ENCODE measurements at regions not wholly inside any gene's neighbourhood (a gene's known extent, or its start where the extent isn't known, plus 50 kb on each side); places are given as distances from the start of the nearest gene placed in this dataset.
"Not testable (repeated sequence)": the region's sequence is repeated elsewhere in the genome, so short reads cannot be mapped to it uniquely, and the experiment has no call there.

- H3K36me3 ChIP-seq (ENCODE audit: control insufficient read depth in 2 of 4, insufficient read depth in 4 of 4, low read length in 3 of 4); H3K27me3 ChIP-seq (replicated peaks in 1 of 4; ENCODE audit: control insufficient read depth in 3 of 4, extremely low read depth in 1 of 4, insufficient read depth in 3 of 4, low read length in 3 of 4); H2BK15ac ChIP-seq (ENCODE audit: low read length); H3K14ac ChIP-seq (ENCODE audit: insufficient read length); H4K8ac ChIP-seq (ENCODE audit: extremely low read depth, insufficient read depth, low read length); H4K5ac ChIP-seq (ENCODE audit: insufficient read length, low read depth, low read length); H3K4me2 ChIP-seq (ENCODE audit: insufficient read depth in 1 of 2, low read depth in 2 of 2, low read length in 2 of 2); H2AK5ac ChIP-seq (ENCODE audit: low read depth, low read length); H3K18ac ChIP-seq (ENCODE audit: extremely low read depth, low read length); H3K4me3 ChIP-seq (ENCODE audit: extremely low read depth in 1 of 4, insufficient read depth in 2 of 4, low read depth in 3 of 4, low read length in 4 of 4); H2BK20ac ChIP-seq (ENCODE audit: low read length); H3K9me3 ChIP-seq (ENCODE audit: insufficient read depth in 2 of 2, low read depth in 1 of 2, low read length in 1 of 2); H3K27ac ChIP-seq (ENCODE audit: low read depth, low read length); H2AFZ ChIP-seq (ENCODE audit: low read length); H3K79me1 ChIP-seq (ENCODE audit: low read depth, low read length); H3K4ac ChIP-seq (replicated peaks; ENCODE audit: insufficient read length, low read depth, low read length); DNase-seq (ENCODE audit: low read depth in 1 of 2, low spot score in 2 of 2); H3K4me1 ChIP-seq (replicated peaks in 1 of 4; ENCODE audit: control insufficient read depth in 3 of 4, insufficient read depth in 4 of 4, low read length in 3 of 4); H3K23ac ChIP-seq (ENCODE audit: insufficient read length); H2BK120ac ChIP-seq (replicated peaks; ENCODE audit: low read depth, low read length); H2BK12ac ChIP-seq (ENCODE audit: low read depth, low read length); FAIRE-seq; H4K91ac ChIP-seq (replicated peaks; ENCODE audit: insufficient read length, low read length); H3K56ac ChIP-seq (replicated peaks; ENCODE audit: insufficient read length, low read depth, low read length); H3K23me2 ChIP-seq (ENCODE audit: low read depth, low read length); H3K9ac ChIP-seq (replicated peaks in 1 of 4; ENCODE audit: extremely low read depth in 1 of 4, low read depth in 3 of 4, low read length in 3 of 4); H2BK5ac ChIP-seq (ENCODE audit: low read depth, low read length); H3K79me2 ChIP-seq (ENCODE audit: control insufficient read depth in 1 of 2, insufficient read depth in 2 of 2, low read length in 2 of 2); H4K20me1 ChIP-seq (replicated peaks in 1 of 2; ENCODE audit: control insufficient read depth in 1 of 2, insufficient read depth in 2 of 2, low read length in 2 of 2): not testable (repeated sequence)
- ChIA-PET POLR2A (ENCODE audit: partially characterized antibody) (interaction anchor here (0.7 kb wide), 1 partner anchor 10 kb away, joined by 3 read pairs; no protein-coding TSS in a partner anchor), CTCF (ENCODE audit: partially characterized antibody) (interaction anchor here (0.8 to 2.2 kb wide), 7 partner anchors 8 to 1033 kb away, joined by 3 to 9 read pairs (median 4); no protein-coding TSS in a partner anchor)
- WGBS, 2 experiments (ENCODE audit: extremely low coverage in 1 of 2, insufficient coverage in 1 of 2, insufficient read length in 1 of 2, insufficient replicate concordance in 2 of 2, low coverage in 1 of 2, low lambda C conversion rate in 2 of 2, missing lambda C conversion rate in 1 of 2) = 93% methylated on average over 18 of the region's 18 CpGs; no CpG with 5 or more reads in 1 of the 2 experiments
Measured at GRCh38 chr10:30695481-30696236, 66.1 kb upstream of the LYZL2 start.

Measured in H1 (cell line).